Brain pericyte (primary cell): ENCODE measurements at regions not wholly inside any gene's neighbourhood (a gene's known extent, or its start where the extent isn't known, plus 50 kb on each side); places are given as distances from the start of the nearest gene placed in this dataset.
"Not testable (repeated sequence)": the region's sequence is repeated elsewhere in the genome, so short reads cannot be mapped to it uniquely, and the experiment has no call there.

Source experiments
- DNase-seq: peaks from one replicate; pipeline ENCODE4 v3.0.0-alpha.2; 2012; ENCODE audit warnings: low read depth, low spot score

DNA sequence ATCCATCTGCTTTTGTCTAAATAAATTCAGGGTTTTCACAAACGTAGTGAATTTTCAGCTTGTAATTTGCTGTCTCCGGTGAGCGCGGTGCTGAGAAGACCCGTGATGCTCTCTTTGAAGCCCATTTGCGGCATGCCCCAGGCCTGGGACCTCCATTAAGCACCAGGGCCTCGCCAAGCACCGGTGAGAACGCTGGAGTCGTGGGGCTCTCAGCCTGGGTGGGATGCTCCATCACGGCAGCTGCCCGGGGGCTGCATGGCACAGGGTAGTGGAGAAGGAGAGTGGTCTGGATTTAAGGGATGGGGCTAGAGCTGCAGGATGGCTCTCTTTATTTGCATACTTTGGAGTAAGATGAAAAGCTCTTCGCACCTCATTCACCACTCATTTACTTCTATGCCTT lies 248.7 kb downstream of the ABCC12 start:
- no peak for DNase-seq

DNA sequence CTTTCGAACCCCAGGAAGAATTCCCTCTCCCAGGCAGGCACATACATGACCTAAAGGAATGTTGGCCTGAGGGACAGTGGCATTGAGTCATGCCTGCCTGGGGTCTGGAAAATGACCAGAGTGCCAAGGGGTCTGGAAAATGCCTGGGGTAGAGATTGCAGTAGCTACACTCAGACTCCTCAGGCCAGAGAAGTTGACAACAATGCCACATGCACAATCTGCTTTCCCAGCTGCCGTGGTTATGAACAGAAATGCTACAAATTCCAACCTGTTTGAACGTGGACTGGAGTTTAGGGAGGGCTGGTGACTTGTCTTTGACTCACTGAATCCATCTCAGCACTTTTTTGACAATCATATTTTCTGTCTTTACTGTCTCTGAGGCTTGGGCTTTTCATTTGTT lies 250.0 kb downstream of the ABCC12 start:
- no peak for DNase-seq

DNA sequence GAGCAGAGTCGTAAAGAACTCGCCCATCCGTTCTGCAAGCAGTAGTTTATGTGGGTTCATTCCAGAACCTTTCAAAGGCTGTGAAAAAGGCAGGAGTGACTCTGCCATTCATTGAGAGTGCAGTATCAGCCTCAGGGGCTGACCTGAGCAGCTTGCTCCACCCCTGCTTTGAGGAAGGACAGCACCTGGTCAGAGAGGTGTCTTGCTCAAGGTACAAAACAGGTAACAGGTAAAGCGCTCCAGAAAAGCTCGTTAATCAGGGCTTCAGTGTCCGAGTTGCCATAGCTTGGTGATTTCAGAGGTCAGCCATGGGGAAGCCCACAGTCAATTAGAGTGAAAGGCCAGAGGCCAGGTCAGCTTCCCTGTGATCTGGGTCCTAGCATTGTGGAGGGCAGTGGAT lies 251.1 kb downstream of the ABCC12 start:
- DNase-seq, result no peak

DNA sequence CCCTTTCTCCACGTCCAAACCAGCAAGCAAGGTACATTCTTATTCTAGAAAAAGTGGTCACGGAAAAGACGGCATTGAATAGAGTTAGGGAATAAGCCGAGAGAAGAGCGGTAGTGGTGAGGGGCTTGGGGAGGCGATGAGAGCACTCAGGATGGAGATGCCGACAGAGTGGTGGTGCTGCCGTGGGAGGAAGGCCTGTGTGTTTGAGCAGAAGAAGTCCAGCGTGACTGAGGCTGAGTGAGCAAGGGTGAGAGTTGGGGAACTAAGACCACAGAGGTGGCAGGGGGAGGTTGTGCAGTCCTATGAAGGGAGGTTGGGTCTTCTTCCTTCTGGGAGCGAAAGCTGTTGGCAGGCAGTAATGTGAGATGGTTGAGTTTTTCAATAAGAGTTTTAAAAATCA lies 252.3 kb downstream of the ABCC12 start:
- DNase-seq, result no peak

DNA sequence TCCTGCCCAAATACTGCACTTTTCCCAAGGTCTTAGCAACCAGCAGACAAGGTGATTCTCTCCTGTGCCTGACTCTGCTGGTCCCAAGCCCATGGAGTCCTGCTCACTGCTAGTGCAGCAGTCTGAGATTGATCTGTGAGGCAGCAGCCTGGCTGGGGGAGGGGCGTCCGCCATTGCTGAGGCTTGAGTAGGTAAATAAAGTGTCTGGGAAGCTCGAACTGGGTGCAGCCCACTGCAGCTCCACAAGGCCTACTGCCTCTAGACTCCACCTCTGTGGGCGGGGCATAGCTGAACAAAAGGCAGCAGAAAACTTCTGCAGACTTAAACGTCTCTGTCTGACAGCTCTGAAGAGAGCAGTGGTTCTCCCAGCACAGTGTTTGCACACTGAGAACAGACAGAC lies 258.7 kb downstream of the ABCC12 start:
- not testable (repeated sequence) for DNase-seq

DNA sequence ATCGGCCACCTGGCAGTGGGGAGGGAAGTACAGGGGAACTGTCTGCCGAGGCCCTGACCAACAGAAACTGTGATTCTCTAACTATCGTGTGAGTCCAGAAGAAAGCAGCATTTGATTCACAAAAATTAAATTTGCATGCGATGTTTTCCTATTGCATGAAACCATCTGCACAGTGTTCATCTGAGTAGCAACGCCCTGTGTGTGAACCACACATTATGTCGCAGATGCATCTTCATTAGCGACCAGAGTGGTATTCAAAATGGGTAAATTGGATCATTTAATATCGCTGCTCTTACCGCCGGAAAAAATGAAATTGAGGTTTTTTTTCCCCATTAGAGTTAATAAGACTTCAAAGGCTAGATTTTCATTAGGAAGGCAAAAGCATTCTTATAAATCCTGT lies 260.6 kb downstream of the ABCC12 start:
- no peak for DNase-seq

DNA sequence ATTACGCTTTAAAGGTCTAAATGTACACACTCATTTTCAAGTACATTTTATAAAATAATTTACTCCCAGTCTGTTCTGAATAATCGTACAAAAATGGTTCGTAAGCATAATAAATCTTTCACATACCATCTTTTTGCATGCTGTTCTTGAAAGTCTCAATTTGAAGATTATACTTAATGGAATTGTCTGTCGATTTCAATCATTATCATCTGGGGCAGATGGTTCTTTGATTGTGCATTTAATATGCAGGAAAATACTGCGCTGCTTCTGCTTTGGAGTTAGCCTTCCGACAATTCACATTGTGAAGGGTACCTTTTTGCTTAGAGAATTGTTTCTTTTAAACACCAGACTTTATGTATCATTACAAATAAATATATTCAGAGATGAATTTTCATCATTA lies 262.8 kb downstream of the ABCC12 start:
- DNase-seq, result no peak

DNA sequence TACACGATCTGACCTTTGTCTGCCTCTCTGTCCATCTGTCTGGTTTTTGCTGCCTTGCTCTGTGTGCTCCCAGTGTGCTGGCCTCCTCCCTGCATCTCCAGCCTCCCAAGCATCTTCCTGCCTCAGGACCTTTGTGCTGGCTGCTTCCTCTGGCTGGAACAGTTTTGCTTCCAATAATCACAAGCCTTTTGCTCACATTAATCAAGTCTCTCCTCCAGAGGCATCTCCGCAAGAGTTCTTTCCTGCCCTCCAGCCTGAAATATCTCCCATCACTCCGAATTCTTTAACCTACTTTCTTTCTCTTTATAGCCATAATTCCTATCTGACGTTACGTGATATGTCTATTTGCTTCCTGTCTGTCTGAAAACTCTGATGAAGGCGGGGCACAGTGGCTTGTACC lies 267.1 kb downstream of the ABCC12 start:
- DNase-seq, result no peak

DNA sequence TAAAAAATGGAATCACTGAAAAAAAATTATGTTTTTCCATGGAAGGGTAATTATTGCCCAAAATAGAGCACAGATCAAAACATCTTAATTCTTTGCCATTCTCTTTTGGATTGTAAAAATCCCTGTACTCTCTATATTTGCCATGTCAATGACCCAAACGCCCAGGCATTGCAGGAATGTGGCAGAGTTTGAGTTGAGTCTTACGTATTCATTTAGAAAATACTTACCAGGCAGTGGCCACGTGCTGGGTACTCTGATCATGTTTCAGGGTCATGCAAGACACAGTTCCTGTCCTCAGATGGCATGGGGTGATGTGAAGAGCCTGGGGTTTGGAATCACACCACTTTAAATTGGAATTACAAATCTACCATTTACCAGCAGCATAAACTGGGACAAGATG lies 267.7 kb downstream of the ABCC12 start:
- DNase-seq, result no peak

DNA sequence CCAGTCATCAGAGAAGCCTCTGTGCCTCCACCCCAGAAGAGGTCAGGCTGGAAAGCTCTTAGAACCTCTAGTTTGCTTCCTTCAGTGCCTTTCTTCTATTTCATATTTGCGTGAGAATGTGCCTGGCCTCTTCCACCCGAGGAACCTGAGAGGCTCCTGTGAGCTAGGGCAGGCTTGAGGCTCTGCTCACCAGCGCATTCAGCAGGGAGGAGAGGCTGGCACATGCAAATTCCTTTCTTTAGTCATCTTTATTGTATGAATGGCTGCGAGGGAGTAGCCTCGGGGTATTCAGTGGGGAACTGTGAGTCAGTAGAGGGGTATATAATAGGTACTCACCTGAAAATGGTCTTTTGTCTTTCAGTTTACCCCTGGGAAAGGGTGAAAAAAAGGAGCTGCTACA lies 268.3 kb downstream of the ABCC12 start:
- DNase-seq, result no peak

DNA sequence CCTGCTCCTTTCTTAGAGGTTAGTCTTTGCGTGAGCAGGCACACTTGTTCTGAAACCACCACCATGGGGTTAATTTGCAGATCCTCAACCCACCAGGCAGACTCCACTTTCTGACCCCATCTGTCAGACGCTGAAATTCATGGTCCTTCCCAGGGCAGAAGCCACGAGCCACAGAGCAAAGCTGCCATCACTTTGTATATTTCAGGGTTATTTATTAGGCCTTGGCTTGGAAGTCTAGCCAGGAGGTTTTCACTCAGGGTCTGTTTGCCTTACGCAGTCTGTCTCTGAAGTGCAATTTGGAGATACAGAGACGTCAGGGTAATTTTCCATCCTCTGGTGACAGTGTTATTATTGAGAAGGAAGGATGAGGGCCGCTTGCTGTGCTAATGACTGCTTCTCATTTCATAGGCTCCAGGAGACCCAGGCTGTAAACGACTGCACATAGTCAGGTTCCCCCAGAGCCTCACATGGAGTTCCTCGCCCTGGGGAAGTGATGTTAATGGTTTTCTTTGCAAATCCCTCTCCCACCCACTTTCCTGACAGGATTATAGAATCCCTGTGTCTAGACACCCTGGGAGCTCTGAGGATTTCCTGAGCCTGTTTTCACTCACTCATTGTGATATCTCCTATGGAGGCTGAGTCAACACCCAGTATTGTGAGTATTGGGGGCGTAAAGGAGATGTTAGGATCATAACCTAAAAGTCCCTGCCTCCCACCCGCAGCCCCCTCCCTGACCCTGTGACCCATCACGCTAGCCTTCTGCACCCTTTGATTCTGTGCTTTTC lies 269.0 kb downstream of the ABCC12 start:
- no peak for DNase-seq

DNA sequence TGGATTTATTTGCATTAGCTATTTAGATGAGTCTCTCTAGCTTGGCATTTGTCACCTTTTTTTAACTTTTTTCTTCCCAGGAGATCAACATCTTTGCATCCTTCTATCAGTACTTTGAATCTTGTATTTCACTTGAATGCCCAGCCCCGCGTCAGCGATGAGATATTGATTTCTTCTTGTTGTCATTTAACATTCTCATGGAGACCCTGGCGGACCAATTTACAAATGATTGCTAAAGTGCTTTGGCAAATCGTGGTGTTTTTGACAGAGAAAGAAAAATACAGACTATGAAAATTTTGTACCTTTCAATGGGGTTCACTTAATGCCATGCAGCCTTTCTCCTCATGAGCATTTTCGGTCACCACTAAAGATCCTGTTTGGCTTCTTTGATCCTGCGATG lies 269.7 kb downstream of the ABCC12 start:
- DNase-seq, result no peak

DNA sequence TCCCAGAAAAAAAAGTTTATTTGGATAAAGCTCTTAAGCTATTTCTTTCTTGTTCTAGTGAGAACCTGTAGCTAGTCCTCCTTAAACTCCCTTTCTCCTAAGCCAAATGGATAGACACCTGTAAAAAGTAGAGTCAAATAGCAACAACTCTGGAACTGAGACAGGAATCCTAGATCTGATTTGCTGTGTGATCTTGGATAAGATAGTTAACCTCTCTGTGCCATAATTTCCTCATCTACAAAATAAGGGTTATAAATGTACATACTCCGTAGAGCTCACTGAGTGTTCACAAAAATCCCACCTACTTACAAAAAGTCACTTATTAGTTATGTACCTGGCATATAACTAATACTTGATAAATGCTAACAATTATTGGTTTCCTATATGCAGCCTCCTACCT lies 270.3 kb downstream of the ABCC12 start:
- DNase-seq, result no peak

DNA sequence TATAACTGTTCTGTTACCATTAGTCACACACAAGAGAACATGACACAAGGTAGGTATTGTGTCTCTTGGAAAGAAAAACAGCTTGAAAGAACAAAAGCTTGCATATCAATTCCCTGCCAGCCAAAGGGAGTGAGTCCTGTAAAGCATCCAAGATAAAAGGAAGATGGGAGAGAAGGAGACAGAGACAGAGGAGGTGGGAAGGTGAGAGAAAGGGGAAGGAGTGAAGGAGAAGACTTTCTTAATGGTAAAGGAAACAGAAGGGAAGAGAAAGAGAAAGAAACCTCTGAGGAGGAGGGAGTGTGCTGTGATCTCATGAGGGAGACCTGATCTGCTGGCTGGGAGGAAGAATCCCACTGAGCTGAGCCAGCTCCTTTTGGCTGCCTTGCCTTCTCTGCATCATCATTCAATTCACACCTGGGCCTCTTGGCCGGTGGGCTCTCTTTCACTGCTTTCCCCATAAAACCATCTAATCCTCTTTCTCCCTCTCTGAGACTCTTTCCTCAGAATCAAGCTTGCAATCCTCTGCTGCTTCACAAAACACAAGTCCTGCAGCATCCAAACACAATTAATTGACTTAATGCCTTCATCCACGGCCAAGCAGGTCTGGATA lies 271.6 kb downstream of the ABCC12 start:
- DNase-seq, result no peak

DNA sequence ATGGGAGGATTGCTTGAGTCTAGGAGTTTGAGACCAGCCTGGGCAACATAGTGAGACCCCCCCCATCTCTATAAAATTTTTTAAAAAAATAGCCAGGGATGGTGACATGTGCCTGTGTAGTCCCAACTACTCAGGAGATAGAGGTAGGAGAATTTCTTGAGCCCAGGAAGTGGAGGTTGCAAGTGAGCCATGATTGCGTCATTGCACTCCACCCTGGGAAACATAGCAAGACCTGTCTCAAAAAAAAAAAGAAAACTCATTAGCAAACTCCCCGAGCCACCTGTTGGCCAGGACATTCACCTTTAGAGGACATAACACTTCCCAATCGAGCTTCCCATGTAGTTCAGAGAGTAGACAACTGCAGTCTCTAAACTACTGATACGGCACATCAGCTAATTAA lies 274.2 kb downstream of the ABCC12 start:
- DNase-seq, result no peak

DNA sequence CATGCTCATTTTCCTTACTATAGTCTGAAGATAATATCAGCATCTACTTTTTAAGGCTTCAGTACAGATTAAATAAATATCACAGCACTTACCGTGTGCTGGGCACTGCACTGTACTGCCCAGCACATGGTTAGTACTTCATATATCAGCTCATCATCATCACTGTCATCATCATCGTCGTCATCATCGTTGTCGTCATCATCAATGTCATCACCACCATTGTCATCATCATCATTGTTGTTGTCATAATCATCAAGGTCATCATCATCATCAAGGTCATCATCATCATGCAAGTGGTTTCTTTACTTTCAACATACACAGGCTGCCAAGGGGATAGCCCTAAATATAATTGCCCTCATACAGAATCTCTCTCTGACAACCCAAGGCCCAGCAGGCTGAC lies 275.1 kb downstream of the ABCC12 start:
- no peak for DNase-seq

DNA sequence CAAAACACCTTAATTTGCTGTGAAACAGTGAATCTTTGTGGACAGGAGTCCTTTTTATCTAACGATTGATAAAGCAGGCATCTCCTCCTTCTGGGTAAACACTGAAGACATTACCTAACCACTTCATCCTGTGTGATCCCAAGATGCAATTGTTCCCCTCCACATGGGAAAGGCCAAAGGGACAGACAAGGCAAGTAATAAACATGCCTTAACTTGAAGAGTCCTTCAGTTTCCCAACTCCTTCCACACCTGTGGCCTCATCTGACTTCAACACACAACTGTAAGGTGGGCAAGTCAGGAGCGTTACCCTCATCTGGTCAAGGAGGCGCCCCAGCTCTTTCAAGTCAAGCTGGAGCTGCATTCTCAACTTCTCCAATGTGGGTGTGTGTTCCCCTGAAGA lies 278.6 kb downstream of the ABCC12 start:
- no peak for DNase-seq

DNA sequence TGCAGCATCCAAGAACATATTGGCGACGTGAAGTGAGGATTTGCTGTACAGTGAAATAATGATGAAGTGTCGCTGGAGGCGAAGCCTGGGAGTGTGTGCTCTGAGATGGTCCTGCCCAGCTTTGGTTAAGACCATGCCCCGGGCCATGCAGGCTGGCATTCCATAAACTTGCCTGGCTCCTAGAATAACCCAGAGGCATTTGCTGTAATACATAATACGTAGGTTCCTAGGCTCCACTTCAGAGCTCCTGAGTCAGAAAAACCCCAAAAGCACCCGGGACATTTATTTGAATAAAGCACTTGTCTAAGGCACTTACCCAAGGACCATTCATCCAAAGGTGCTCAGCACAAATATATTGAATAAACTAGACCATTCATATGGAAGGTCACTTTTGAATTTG lies 279.3 kb downstream of the ABCC12 start:
- no peak for DNase-seq

DNA sequence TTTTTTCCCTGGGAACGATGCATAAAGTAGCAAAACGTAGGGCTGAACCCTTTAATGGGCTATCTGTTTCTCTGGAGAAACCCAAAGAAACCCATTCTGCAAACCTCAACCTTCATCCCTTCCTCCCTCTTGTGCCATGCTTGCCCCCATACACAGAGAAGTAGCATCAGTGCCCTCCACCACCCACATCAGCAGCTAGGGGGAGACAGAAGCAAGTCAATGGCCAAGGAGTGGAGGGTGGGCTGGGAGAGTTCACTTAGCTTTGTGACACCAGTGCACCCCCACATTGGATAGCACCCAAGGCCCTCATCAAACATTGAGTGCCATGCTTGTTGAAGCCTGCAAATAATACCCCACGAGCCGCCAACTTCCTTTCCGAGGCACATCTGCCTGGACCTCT lies 282.4 kb downstream of the ABCC12 start:
- DNase-seq, result no peak

DNA sequence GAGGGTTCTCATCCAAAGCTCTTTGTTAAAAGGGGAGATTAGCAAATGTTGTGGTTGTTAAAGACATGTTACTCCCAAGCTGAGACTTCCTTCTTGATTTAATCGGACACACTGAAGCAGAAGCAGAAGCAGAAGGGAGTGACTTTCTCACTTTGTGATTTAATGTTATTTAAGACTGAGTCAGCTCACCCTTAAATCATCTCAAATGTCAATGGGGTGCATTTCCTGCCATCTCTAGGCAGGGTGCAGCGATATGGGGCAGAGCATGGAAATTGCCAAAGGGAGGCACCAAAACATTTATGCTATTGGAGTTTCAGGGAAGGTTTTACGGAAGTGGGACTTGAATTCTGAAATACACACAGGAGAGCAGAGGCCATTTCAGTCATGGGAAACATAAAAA lies 283.6 kb downstream of the ABCC12 start:
- no peak for DNase-seq

DNA sequence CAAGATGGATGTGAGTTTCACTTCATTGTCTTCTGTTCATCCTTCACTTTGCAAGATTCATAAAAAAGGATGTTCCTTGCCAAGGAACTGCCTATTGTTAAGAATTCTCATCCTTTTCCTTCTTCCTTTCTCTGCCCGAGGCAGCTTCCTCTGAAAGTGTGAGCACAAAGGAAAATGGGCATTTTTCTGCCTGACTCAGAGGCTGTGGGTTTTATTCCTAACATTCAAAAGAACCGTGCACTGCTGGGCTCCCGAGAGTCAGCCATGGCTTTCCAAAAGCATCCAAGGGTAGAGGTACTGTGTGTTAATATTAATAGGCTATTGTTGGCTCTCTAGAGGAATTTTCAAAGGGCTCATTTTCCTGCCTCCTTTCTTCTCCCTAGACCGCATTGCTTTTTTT lies 289.4 kb downstream of the ABCC12 start:
- DNase-seq, result no peak

DNA sequence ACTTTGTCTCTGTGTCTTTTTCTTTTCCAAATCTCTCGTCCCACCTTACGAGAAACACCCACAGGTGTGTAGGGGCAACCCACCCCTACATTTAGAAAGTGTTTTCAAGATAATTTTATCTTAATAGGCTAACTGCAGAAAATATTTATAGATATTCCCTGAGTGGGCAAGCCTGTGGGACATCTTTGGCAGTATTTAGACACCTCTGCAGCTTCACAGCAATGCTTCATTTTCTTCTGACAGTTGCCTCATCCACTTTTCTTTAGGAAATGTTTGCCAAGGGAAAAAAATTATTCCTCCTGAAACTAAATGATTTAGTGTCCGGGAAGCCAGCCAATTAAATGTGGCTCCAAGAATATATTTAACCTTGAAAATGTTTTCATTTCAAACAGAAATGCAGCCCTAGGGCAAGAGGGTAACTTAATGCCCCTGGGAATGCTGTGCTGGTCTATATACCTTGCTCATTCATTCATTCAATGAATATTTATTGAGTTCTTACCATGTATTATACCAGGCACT lies 290.4 kb downstream of the ABCC12 start:
- DNase-seq, result no peak

DNA sequence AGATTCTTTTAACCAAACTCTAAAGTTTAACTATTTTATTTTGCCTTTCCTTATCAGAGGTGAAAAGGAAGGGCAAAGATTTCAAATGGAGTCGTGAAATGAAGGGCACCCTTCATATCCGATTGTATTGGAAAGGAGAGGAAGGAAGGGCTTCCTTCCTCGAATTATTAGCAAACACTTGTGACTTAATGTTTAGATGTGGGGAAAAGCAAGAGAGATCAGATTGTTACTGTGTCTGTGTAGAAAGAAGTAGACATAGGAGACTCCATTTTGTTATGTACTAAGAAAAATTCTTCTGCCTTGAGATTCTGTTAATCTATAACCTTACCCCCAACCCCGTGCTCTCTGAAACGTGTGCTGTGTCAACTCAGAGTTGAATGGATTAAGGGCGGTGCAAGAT lies 291.5 kb downstream of the ABCC12 start:
- DNase-seq, result not testable (repeated sequence)
